Panc1 (cell line): ENCODE measurements at regions not wholly inside any gene's neighbourhood (a gene's known extent, or its start where the extent isn't known, plus 50 kb on each side); places are given as distances from the start of the nearest gene placed in this dataset.
"Not testable (repeated sequence)": the region's sequence is repeated elsewhere in the genome, so short reads cannot be mapped to it uniquely, and the experiment has no call there.

Experiments
- ATAC-seq: fragments of 200-7000 bp; cut with Tn5 transposase; 2 replicates; pipeline ENCODE4 v1.9.1; 2020; ENCODE audit warnings: mild to moderate bottlenecking, moderate library complexity
- BruUV-seq: library from RNA; stranded (reverse); fragments of 400-500 nt; replicated peaks from 2 replicates; lab custom pipeline; 2021; lab: Mats Ljungman, UMichigan
- CTCF ChIA-PET: fragments of 300-600 bp; sonication (Branson Sonifier 250); formaldehyde crosslinking; loops from one replicate; lab custom pipeline; 2022; ENCODE audit warnings: antibody characterized with exemption; lab: Charles Lee
- POLR2A ChIA-PET: fragments of 300-600 bp; sonication (Branson Sonifier 250); formaldehyde crosslinking; loops from one replicate; lab custom pipeline; 2022; ENCODE audit warnings: antibody characterized with exemption; lab: Charles Lee
- DNase-seq: peaks from one replicate; pipeline ENCODE4 v3.0.0-alpha.2; 2010; ENCODE audit warnings: low read depth, low spot score
- H3K27ac ChIP-seq: 2 replicates; pipeline ENCODE4 v1.5.1; 2011; ENCODE audit warnings: mild to moderate bottlenecking, low read length, inconsistent platforms
- H3K27me3 ChIP-seq: fragments of 200-500 bp; sonication (Bioruptor generic); 2 replicates; pipeline ENCODE4 v1.6.0; 2014; ENCODE audit warnings: low read length, inconsistent platforms; ENCODE audit not compliant: control insufficient read depth, insufficient read depth
- H3K36me3 ChIP-seq: fragments of 200-500 bp; sonication (Bioruptor generic); 2 replicates; pipeline ENCODE4 v1.5.1; 2014; ENCODE audit warnings: inconsistent platforms, mild to moderate bottlenecking, low read length, moderate library complexity; ENCODE audit not compliant: control insufficient read depth, insufficient read depth
- H3K4me1 ChIP-seq: 2 replicates; pipeline ENCODE4 v1.5.1; 2011; ENCODE audit warnings: inconsistent platforms, mild to moderate bottlenecking, low read length, moderate library complexity; ENCODE audit not compliant: control insufficient read depth, insufficient read depth
- H3K4me3 ChIP-seq, 2 experiments: 2 replicates each; pipeline ENCODE4 v1.5.1; 2011 to 2012; ENCODE audit warnings: low read depth in 2 of 2, low read length in 2 of 2, mild to moderate bottlenecking in 2 of 2, inconsistent platforms in 1 of 2, moderate library complexity in 1 of 2
- H3K9me3 ChIP-seq: fragments of 200-500 bp; sonication (Bioruptor generic); 2 replicates; pipeline ENCODE4 v1.5.1; 2014; ENCODE audit warnings: low read depth, mild to moderate bottlenecking, inconsistent platforms, low read length, moderate library complexity; ENCODE audit not compliant: control insufficient read depth, insufficient read depth
- CTCF ChIP-seq: fragments of 450-650 bp; IDR thresholded peaks from 2 replicates; pipeline ENCODE4 v1.5.1; 2017; ENCODE audit warnings: mild to moderate bottlenecking
- POLR2AphosphoS5 ChIP-seq: IDR thresholded peaks from 2 replicates; pipeline ENCODE4 v1.6.1; 2012; ENCODE audit warnings: mild to moderate bottlenecking, low read depth, low read length, moderate library complexity
- REST ChIP-seq, 2 experiments: IDR thresholded peaks; 2 replicates each; pipeline ENCODE4 v1.6.1; 2011 to 2012; ENCODE audit warnings: low read depth in 2 of 2, control low read depth in 1 of 2, low read length in 1 of 2, mild to moderate bottlenecking in 1 of 2, moderate library complexity in 1 of 2; ENCODE audit not compliant: insufficient read depth in 1 of 2
- SIN3A ChIP-seq: IDR thresholded peaks from 2 replicates; pipeline ENCODE4 v1.6.1; 2012; ENCODE audit warnings: low read depth, mild to moderate bottlenecking, low read length, moderate library complexity, borderline replicate concordance; ENCODE audit not compliant: insufficient read depth
- TCF7L2 ChIP-seq: IDR thresholded peaks from 2 replicates; pipeline ENCODE4 v1.6.1; 2011; ENCODE audit warnings: mild to moderate bottlenecking, low read depth, low read length, inconsistent platforms
- in situ Hi-C: cut with HindIII; loops from 2 replicates; pipeline ENCODE4 v1.10.0; 2016; ENCODE audit warnings: low sequenced_read_pairs, low pct_unique_long_range_greater_than_20kb
- intact Hi-C: fragments of 100-400 bp; cut with micrococcal nuclease; formaldehyde crosslinking; loops from one replicate; pipeline ENCODE4 v1.10.0; 2022; ENCODE audit not compliant: unreplicated experiment

- no peak for ATAC-seq
- Histone ChIP-seq H3K27me3 (no peaks in the 10 kb centered on the region; the same call in 1 of the 2 replicates), H3K4me3 (no peak overlapping the region), H3K27ac (no peak overlapping the region), H3K4me1 (no peaks in the 10 kb centered on the region), H3K36me3 (no peaks in the 10 kb centered on the region), H3K9me3 (no peaks in the 10 kb centered on the region)
- ChIA-PET CTCF (no interaction called here), POLR2A (no interaction called here)
- no peak for DNase-seq
- intact Hi-C loops = no loop called here
- in situ Hi-C loops = no loop called here
- BruUV-seq = no TSS peak
- TF ChIP-seq REST (IDR thresholded peaks at IDR 0.05; ENCODE audit: insufficient read depth in 1 of 2, low read depth in 2 of 2, low read length in 1 of 2) (no peak), POLR2AphosphoS5 (no peak), TCF7L2 (no peak), SIN3A (no peak), CTCF (no peak)
Measured at GRCh38 chr12:62069976-62070375, 190.2 kb upstream of the USP15 start.

GRCh38 chr12:62073236-62073635, 187.0 kb upstream of the USP15 start:
- H3K4me3 ChIP-seq, H3K4me1 ChIP-seq, in situ Hi-C loops, H3K36me3 ChIP-seq, H3K9me3 ChIP-seq, ATAC-seq, H3K27me3 ChIP-seq, intact Hi-C loops, DNase-seq, CTCF ChIA-PET, POLR2A ChIA-PET, BruUV-seq, H3K27ac ChIP-seq: not testable (repeated sequence)

GRCh38 chr12:62075870-62076269, 184.3 kb upstream of the USP15 start:
- no peak for TF ChIP-seq SIN3A
- no peak for TF ChIP-seq POLR2AphosphoS5
- TF ChIP-seq CTCF = no peak
- TF ChIP-seq REST (IDR thresholded peaks at IDR 0.05; ENCODE audit: insufficient read depth in 1 of 2, low read depth in 2 of 2, low read length in 1 of 2) = no peak
- TF ChIP-seq TCF7L2 = no peak
- H3K9me3 ChIP-seq = no peaks in the 10 kb centered on the region
- ATAC-seq (no peak), DNase-seq (no peak)
- intact Hi-C loops = no loop called here
- no peaks in the 10 kb centered on the region; the same call in 1 of the 2 replicates for H3K27me3 ChIP-seq
- ChIA-PET POLR2A (no interaction called here), CTCF (no interaction called here)
- BruUV-seq = no TSS peak
- H3K36me3 ChIP-seq = no peaks in the 10 kb centered on the region
- no peak overlapping the region for H3K27ac ChIP-seq
- no peaks in the 10 kb centered on the region for H3K4me1 ChIP-seq
- in situ Hi-C loops = no loop called here
- no peak overlapping the region for H3K4me3 ChIP-seq
